HCT116 (cell line): ENCODE measurements at regions not wholly inside any gene's neighbourhood (a gene's known extent, or its start where the extent isn't known, plus 50 kb on each side); places are given as distances from the start of the nearest gene placed in this dataset.

ENCODE experiments used
- ATAC-seq: fragments of 200-7000 bp; cut with Tn5 transposase; 2 replicates; pipeline ENCODE4 v1.9.1; 2020; ENCODE audit warnings: mild to moderate bottlenecking, moderate library complexity
- BruUV-seq: library from RNA; stranded (reverse); fragments of 400-500 nt; replicated peaks from 2 replicates; lab custom pipeline; 2021; lab: Mats Ljungman, UMichigan
- CTCF ChIA-PET: fragments of 300-600 bp; sonication (Branson Sonifier 250); formaldehyde crosslinking; loops from one replicate; lab custom pipeline; 2021; ENCODE audit warnings: antibody characterized with exemption; lab: Charles Lee
- POLR2A ChIA-PET: fragments of 300-600, 350-600 bp; sonication (Branson Sonifier 250); formaldehyde crosslinking; loops from one replicate; lab custom pipeline; 2021; ENCODE audit warnings: antibody characterized with exemption; lab: Charles Lee
- RAD21 ChIA-PET, 2 experiments: fragments of 300-600 bp; sonication (Branson Sonifier 250); formaldehyde crosslinking; loops; one replicate each; lab custom pipeline; 2023; ENCODE audit warnings: low total read pairs in 2 of 2; ENCODE audit not compliant: uncharacterized antibody in 2 of 2, unreplicated experiment in 2 of 2, low non-redundant PET in 1 of 2; lab: Charles Lee
- DNase-seq: peaks from one replicate; pipeline ENCODE4 v3.0.0-alpha.2; 2010; ENCODE audit warnings: low read depth, low spot score
- H2AFZ ChIP-seq: fragments of 200-600 bp; shearing (Covaris generic), sonication (generic); 2 replicates; pipeline ENCODE4 v1.6.1; 2017; ENCODE audit warnings: low read depth, mixed run types, mixed read lengths, antibody characterized with exemption, low read length; ENCODE audit not compliant: poor library complexity, severe bottlenecking
- H3K27ac ChIP-seq: 2 replicates; pipeline ENCODE4 v1.5.1; 2012; ENCODE audit warnings: low read depth, low read length
- H3K27me3 ChIP-seq: fragments of 200-600 bp; sonication (generic); 2 replicates; pipeline ENCODE4 v1.6.1; 2016; ENCODE audit warnings: mixed run types, low read length, mixed read lengths; ENCODE audit not compliant: insufficient read depth
- H3K36me3 ChIP-seq, 2 experiments: fragments of 200-500 bp in 1 of 2; fragments of 200-600 bp in 1 of 2; sonication (Bioruptor generic) in 1 of 2; sonication (generic) in 1 of 2; 2 replicates each; pipeline versions ENCODE4 v1.5.1 to v1.6.1; 2014 to 2016; ENCODE audit warnings: low read length in 2 of 2, inconsistent platforms in 1 of 2, mixed read lengths in 1 of 2, mixed run types in 1 of 2; ENCODE audit not compliant: insufficient read depth in 2 of 2, control insufficient read depth in 1 of 2
- H3K4me1 ChIP-seq, 2 experiments: fragments of 200-600 bp in 1 of 2; sonication (generic) in 1 of 2; 2 replicates each; pipeline versions ENCODE4 v1.5.1 to v1.6.1; 2012 to 2017; ENCODE audit warnings: low read length in 2 of 2, inconsistent platforms in 1 of 2, mild to moderate bottlenecking in 1 of 2, mixed read lengths in 1 of 2, mixed run types in 1 of 2, moderate library complexity in 1 of 2; ENCODE audit not compliant: insufficient read depth in 2 of 2, control insufficient read depth in 1 of 2
- H3K4me2 ChIP-seq: fragments of 200-600 bp; sonication (generic); 2 replicates; pipeline ENCODE4 v1.6.1; 2017; ENCODE audit warnings: mixed run types, low read length, mixed read lengths
- H3K4me3 ChIP-seq, 2 experiments: fragments of 200-600 bp in 1 of 2; sonication (generic) in 1 of 2; replicated peaks in 1 of 2; 2 replicates each; pipeline ENCODE4 v1.5.1; 2011 to 2016; ENCODE audit warnings: low read length in 2 of 2, control low read depth in 1 of 2, low read depth in 1 of 2, mild to moderate bottlenecking in 1 of 2, mixed read lengths in 1 of 2, mixed run types in 1 of 2
- H3K79me2 ChIP-seq: fragments of 200-600 bp; sonication (generic); 2 replicates; pipeline ENCODE4 v1.6.1; 2017; ENCODE audit warnings: mild to moderate bottlenecking, mixed run types, low read length, moderate library complexity, mixed read lengths; ENCODE audit not compliant: insufficient read depth
- H3K9ac ChIP-seq: fragments of 200-600 bp; sonication (generic); 2 replicates; pipeline ENCODE4 v1.6.1; 2016; ENCODE audit warnings: low read length, mixed read lengths
- H3K9me2 ChIP-seq: fragments of 200-600 bp; sonication (generic), shearing (Covaris generic); 2 replicates; pipeline ENCODE4 v1.6.1; 2017; ENCODE audit warnings: mixed run types, mild to moderate bottlenecking, moderate library complexity; ENCODE audit not compliant: insufficient read depth
- H3K9me3 ChIP-seq, 2 experiments: fragments of 200-500 bp in 1 of 2; fragments of 200-600 bp in 1 of 2; sonication (Bioruptor generic) in 1 of 2; sonication (generic) in 1 of 2; 2 replicates each; pipeline ENCODE4 v1.6.1; 2014 to 2017; ENCODE audit warnings: low read length in 2 of 2, mixed read lengths in 2 of 2, inconsistent platforms in 1 of 2, low read depth in 1 of 2, mild to moderate bottlenecking in 1 of 2, mixed run types in 1 of 2, moderate library complexity in 1 of 2; ENCODE audit not compliant: control insufficient read depth in 1 of 2, insufficient read depth in 1 of 2
- H4K20me1 ChIP-seq: fragments of 200-600 bp; sonication (generic), shearing (Covaris generic); 2 replicates; pipeline ENCODE4 v1.6.1; 2017; ENCODE audit warnings: mixed run types, mild to moderate bottlenecking, moderate library complexity; ENCODE audit not compliant: insufficient read depth
- CEBPB ChIP-seq: IDR thresholded peaks from 2 replicates; pipeline ENCODE4 v1.6.1; 2012; ENCODE audit warnings: low read depth
- EGR1 ChIP-seq: IDR thresholded peaks from 2 replicates; pipeline ENCODE4 v1.6.1; 2012; ENCODE audit warnings: low read depth
- ELF1 ChIP-seq: IDR thresholded peaks from 2 replicates; pipeline ENCODE4 v1.6.1; 2012; ENCODE audit warnings: low read depth, borderline replicate concordance
- EZH2 ChIP-seq: fragments of 200-600 bp; sonication (generic); IDR thresholded peaks from 2 replicates; pipeline ENCODE4 v1.6.1; 2017; ENCODE audit warnings: antibody characterized with exemption, mixed run types
- EZH2phosphoT487 ChIP-seq: fragments of 200-600 bp; IDR thresholded peaks from 2 replicates; pipeline ENCODE4 v1.6.1; 2018; ENCODE audit warnings: antibody characterized with exemption, borderline replicate concordance
- FOSL1 ChIP-seq: IDR thresholded peaks from 2 replicates; pipeline ENCODE4 v1.6.1; 2012; ENCODE audit warnings: low read depth
- RAD21 ChIP-seq: IDR thresholded peaks from 2 replicates; pipeline ENCODE4 v1.6.1; 2012; ENCODE audit warnings: low read depth, mild to moderate bottlenecking
- SIN3A ChIP-seq: IDR thresholded peaks from 2 replicates; pipeline ENCODE4 v1.6.1; 2012; ENCODE audit warnings: low read depth
- SP1 ChIP-seq: IDR thresholded peaks from 2 replicates; pipeline ENCODE4 v1.6.1; 2012; ENCODE audit warnings: low read depth
- SRF ChIP-seq: IDR thresholded peaks from 2 replicates; pipeline ENCODE4 v1.6.1; 2012; ENCODE audit warnings: low read depth
- YY1 ChIP-seq: IDR thresholded peaks from 2 replicates; pipeline ENCODE4 v1.6.1; 2011; ENCODE audit warnings: low read length, low read depth, moderate library complexity, mild to moderate bottlenecking; ENCODE audit not compliant: insufficient replicate concordance; ENCODE audit errors: extremely low read depth
- ZFX ChIP-seq: fragments of 450-650 bp; IDR thresholded peaks from 2 replicates; pipeline ENCODE4 v1.6.1; 2017
- ZNF274 ChIP-seq: fragments of 200-500 bp; sonication (Bioruptor generic); IDR thresholded peaks from 2 replicates; pipeline ENCODE4 v1.6.1; 2014; ENCODE audit warnings: mild to moderate bottlenecking, low read depth, low read length, inconsistent platforms
- intact Hi-C: fragments of 100-400 bp; cut with micrococcal nuclease; formaldehyde crosslinking; loops from 2 replicates; pipeline ENCODE4 v1.10.0; 2022
- TF ChIP-seq, protein P1 (sequence below): IDR thresholded peaks from 2 replicates; pipeline ENCODE4 v1.6.1; 2012
- TF ChIP-seq, protein P2 (sequence below): IDR thresholded peaks from 2 replicates; pipeline ENCODE4 v1.6.1; 2012; ENCODE audit warnings: low read depth

DNA sequence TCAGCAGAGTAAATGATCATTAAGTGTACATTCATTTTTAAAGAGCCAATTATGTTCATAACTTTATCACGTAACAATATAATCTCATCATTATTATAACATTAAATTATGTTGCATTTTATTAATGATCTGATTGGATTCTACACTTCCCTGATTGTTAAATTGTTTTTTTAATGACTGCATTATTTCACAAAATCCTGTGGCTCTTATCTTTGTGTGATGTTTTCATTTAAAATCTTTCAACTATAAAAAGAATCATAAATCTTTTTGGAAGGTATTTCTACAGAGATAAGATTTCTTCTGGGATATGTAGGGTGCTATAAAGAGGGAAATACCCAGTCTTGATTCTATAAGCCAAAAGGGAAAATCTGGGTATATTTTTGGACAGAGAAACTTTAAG is 101.7 kb downstream of the ZIC5 start:
- intact Hi-C loops: no loop called here
- no peak overlapping the region for H3K4me2 ChIP-seq
- H3K4me3 ChIP-seq: no peak overlapping the region
- no TSS peak for BruUV-seq
- H3K27me3 ChIP-seq: no peaks in the 10 kb centered on the region
- no peaks in the 10 kb centered on the region for H3K36me3 ChIP-seq
- RAD21 ChIA-PET: no interaction called here
- no peak overlapping the region for H2AFZ ChIP-seq
- TF ChIP-seq SRF (no peak), EZH2 (no peak), CEBPB (no peak), ZFX (no peak), ELF1 (no peak), EGR1 (no peak), FOSL1 (no peak), SP1 (no peak)
- TF ChIP-seq, protein P1, sequence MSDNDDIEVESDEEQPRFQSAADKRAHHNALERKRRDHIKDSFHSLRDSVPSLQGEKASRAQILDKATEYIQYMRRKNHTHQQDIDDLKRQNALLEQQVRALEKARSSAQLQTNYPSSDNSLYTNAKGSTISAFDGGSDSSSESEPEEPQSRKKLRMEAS: no peak
- no peak for DNase-seq
- no peaks in the 10 kb centered on the region for H3K9me3 ChIP-seq
- no peak overlapping the region for H3K27ac ChIP-seq
- no peak overlapping the region for H3K9ac ChIP-seq
- H3K79me2 ChIP-seq: no peaks in the 10 kb centered on the region
- POLR2A ChIA-PET: no interaction called here
- no peaks in the 10 kb centered on the region for H3K4me1 ChIP-seq
- no peak for ATAC-seq
- no peaks in the 10 kb centered on the region for H4K20me1 ChIP-seq
- CTCF ChIA-PET: no interaction called here
- H3K9me2 ChIP-seq: no peaks in the 10 kb centered on the region

DNA sequence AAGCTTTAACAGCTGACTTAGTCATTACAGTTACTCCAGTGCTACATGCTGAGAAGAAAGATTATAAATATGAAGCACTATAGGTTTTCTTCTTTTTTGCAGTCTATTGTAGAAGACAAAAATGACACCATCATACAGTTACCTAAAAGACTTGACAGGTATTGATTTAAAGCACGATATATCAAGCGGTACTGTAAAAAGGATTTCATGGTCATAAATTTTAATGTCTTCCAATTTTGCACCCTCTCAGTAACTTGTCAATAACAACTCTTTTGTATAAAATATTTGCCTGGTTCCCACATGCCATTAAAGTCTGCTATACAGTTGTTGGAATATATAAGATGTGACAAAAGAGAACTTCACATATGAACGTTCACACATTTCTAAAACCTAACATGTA is 102.8 kb downstream of the ZIC5 start:
- intact Hi-C loops: no loop called here

More for the DNA sequence above, 102.8 kb downstream of the ZIC5 start:
- Histone ChIP-seq H3K4me1 (no peaks in the 10 kb centered on the region), H3K4me3 (no peak overlapping the region), H3K79me2 (no peaks in the 10 kb centered on the region), H3K27me3 (no peaks in the 10 kb centered on the region), H4K20me1 (no peaks in the 10 kb centered on the region), H3K9me3 (no peaks in the 10 kb centered on the region), H3K27ac (no peak overlapping the region), H3K36me3 (no peaks in the 10 kb centered on the region), H2AFZ (no peak overlapping the region), H3K9me2 (no peaks in the 10 kb centered on the region), H3K9ac (no peak overlapping the region), H3K4me2 (no peak overlapping the region)
- ChIA-PET POLR2A (no interaction called here), CTCF (no interaction called here), RAD21 (interaction anchor here in 1 of 2 experiments (0.7 kb wide), 1 partner anchor 336 kb away, joined by 3 read pairs; no protein-coding TSS in a partner anchor)
- TF ChIP-seq EZH2 (no peak), YY1 (no peak), SIN3A (no peak), ZNF274 (no peak), RAD21 (no peak), EZH2phosphoT487 (no peak), FOSL1 (no peak)
- TF ChIP-seq, protein P2, sequence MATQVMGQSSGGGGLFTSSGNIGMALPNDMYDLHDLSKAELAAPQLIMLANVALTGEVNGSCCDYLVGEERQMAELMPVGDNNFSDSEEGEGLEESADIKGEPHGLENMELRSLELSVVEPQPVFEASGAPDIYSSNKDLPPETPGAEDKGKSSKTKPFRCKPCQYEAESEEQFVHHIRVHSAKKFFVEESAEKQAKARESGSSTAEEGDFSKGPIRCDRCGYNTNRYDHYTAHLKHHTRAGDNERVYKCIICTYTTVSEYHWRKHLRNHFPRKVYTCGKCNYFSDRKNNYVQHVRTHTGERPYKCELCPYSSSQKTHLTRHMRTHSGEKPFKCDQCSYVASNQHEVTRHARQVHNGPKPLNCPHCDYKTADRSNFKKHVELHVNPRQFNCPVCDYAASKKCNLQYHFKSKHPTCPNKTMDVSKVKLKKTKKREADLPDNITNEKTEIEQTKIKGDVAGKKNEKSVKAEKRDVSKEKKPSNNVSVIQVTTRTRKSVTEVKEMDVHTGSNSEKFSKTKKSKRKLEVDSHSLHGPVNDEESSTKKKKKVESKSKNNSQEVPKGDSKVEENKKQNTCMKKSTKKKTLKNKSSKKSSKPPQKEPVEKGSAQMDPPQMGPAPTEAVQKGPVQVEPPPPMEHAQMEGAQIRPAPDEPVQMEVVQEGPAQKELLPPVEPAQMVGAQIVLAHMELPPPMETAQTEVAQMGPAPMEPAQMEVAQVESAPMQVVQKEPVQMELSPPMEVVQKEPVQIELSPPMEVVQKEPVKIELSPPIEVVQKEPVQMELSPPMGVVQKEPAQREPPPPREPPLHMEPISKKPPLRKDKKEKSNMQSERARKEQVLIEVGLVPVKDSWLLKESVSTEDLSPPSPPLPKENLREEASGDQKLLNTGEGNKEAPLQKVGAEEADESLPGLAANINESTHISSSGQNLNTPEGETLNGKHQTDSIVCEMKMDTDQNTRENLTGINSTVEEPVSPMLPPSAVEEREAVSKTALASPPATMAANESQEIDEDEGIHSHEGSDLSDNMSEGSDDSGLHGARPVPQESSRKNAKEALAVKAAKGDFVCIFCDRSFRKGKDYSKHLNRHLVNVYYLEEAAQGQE: no peak
- DNase-seq (no peak), ATAC-seq (no peak)
- no TSS peak for BruUV-seq
